IMR-90 (cell line): ENCODE measurements at regions not wholly inside any gene's neighbourhood (a gene's known extent, or its start where the extent isn't known, plus 50 kb on each side); places are given as distances from the start of the nearest gene placed in this dataset.

ENCODE experiments used
- ATAC-seq: fragments of 200-7000 bp; cut with Tn5 transposase; 2 replicates; pipeline ENCODE4 v1.9.1; 2020; ENCODE audit warnings: low read depth, mild to moderate bottlenecking, moderate library complexity
- BruUV-seq: library from RNA; stranded (reverse); fragments of 400-500 nt; replicated peaks from 2 replicates; lab custom pipeline; 2021; lab: Mats Ljungman, UMichigan
- CTCF ChIA-PET: fragments of 300-600 bp; formaldehyde crosslinking; extraction: SDS; loops from one replicate; lab custom pipeline; 2021; ENCODE audit warnings: antibody characterized with exemption; lab: Yijun Ruan, JAX
- POLR2A ChIA-PET: fragments of 300-600 bp; sonication (Branson Sonifier 250); formaldehyde crosslinking; loops from one replicate; lab custom pipeline; 2022; ENCODE audit warnings: antibody characterized with exemption; ENCODE audit not compliant: unreplicated experiment; lab: Charles Lee
- DNase-seq: peaks from one replicate; pipeline ENCODE4 v3.0.0; 2013
- H2AFZ ChIP-seq: replicated peaks from 2 replicates; pipeline ENCODE3; 2013; ENCODE audit warnings: low read length, mild to moderate bottlenecking; ENCODE audit not compliant: poor library complexity
- H2AK5ac ChIP-seq: 2 replicates; pipeline ENCODE4 v1.6.1; 2013; ENCODE audit warnings: low read depth, low read length, inconsistent platforms
- H2AK9ac ChIP-seq: replicated peaks from 2 replicates; pipeline ENCODE3; 2013; ENCODE audit warnings: mild to moderate bottlenecking, low read depth, low read length, moderate library complexity; ENCODE audit not compliant: poor library complexity
- H2BK120ac ChIP-seq: 2 replicates; pipeline ENCODE4 v1.6.1; 2013; ENCODE audit warnings: low read depth, low read length, inconsistent platforms
- H2BK15ac ChIP-seq: 3 replicates; pipeline ENCODE4 v1.6.1; 2013; ENCODE audit warnings: low read depth, low read length, inconsistent platforms
- H2BK20ac ChIP-seq: 2 replicates; pipeline ENCODE4 v1.6.1; 2013; ENCODE audit warnings: low read depth, mild to moderate bottlenecking, inconsistent platforms, low read length, moderate library complexity
- H2BK5ac ChIP-seq: 2 replicates; pipeline ENCODE4 v1.6.1; 2013; ENCODE audit warnings: mild to moderate bottlenecking, low read depth, low read length, inconsistent platforms; ENCODE audit not compliant: poor library complexity, severe bottlenecking
- H3K14ac ChIP-seq: replicated peaks from 2 replicates; pipeline ENCODE4 v1.6.1; 2013; ENCODE audit warnings: low read depth, low read length, inconsistent platforms
- H3K18ac ChIP-seq: 2 replicates; pipeline ENCODE4 v1.6.1; 2013; ENCODE audit warnings: low read depth, low read length, control low read depth
- H3K23ac ChIP-seq: 2 replicates; pipeline ENCODE4 v1.6.1; 2013; ENCODE audit warnings: low read depth, low read length, inconsistent platforms
- H3K27ac ChIP-seq: 2 replicates; pipeline ENCODE4 v1.5.1; 2013; ENCODE audit warnings: mild to moderate bottlenecking, control low read depth, low read length; ENCODE audit not compliant: insufficient read depth
- H3K27me3 ChIP-seq: 2 replicates; pipeline ENCODE4 v1.6.1; 2013; ENCODE audit warnings: low read length; ENCODE audit not compliant: control insufficient read depth, insufficient read depth
- H3K36me3 ChIP-seq: 2 replicates; pipeline ENCODE4 v1.6.1; 2013; ENCODE audit warnings: low read length, mixed read lengths; ENCODE audit not compliant: control insufficient read depth, insufficient read depth
- H3K4ac ChIP-seq: 2 replicates; pipeline ENCODE4 v1.6.1; 2013; ENCODE audit warnings: low read depth, low read length, inconsistent platforms
- H3K4me1 ChIP-seq: 2 replicates; pipeline ENCODE4 v1.6.1; 2013; ENCODE audit warnings: low read length, mixed read lengths; ENCODE audit not compliant: control insufficient read depth, insufficient read depth
- H3K4me2 ChIP-seq: 2 replicates; pipeline ENCODE4 v1.6.1; 2013; ENCODE audit warnings: low read depth, mild to moderate bottlenecking, control low read depth, low read length, moderate library complexity
- H3K4me3 ChIP-seq: 2 replicates; pipeline ENCODE4 v1.5.1; 2013; ENCODE audit warnings: low read depth, mild to moderate bottlenecking, control low read depth, low read length, moderate library complexity; ENCODE audit not compliant: insufficient read depth
- H3K56ac ChIP-seq: 2 replicates; pipeline ENCODE4 v1.6.1; 2013; ENCODE audit warnings: low read length, inconsistent platforms; ENCODE audit not compliant: insufficient read depth; ENCODE audit errors: extremely low read depth
- H3K79me1 ChIP-seq, 2 experiments: 2 replicates each; pipeline ENCODE4 v1.6.1; 2013; ENCODE audit warnings: low read length in 2 of 2, inconsistent platforms in 1 of 2, low read depth in 1 of 2
- H3K9ac ChIP-seq: 2 replicates; pipeline ENCODE4 v1.6.1; 2013; ENCODE audit warnings: low read depth, low read length, control low read depth
- H3K9me1 ChIP-seq: 2 replicates; pipeline ENCODE4 v1.6.1; 2013; ENCODE audit warnings: low read length, inconsistent platforms; ENCODE audit not compliant: insufficient read depth
- H3K9me3 ChIP-seq: 2 replicates; pipeline ENCODE4 v1.6.1; 2013; ENCODE audit warnings: low read length; ENCODE audit not compliant: control insufficient read depth, insufficient read depth
- H4K20me1 ChIP-seq: 2 replicates; pipeline ENCODE4 v1.6.1; 2013; ENCODE audit warnings: low read length, inconsistent platforms; ENCODE audit not compliant: insufficient read depth
- H4K5ac ChIP-seq: 2 replicates; pipeline ENCODE4 v1.6.1; 2013; ENCODE audit warnings: mild to moderate bottlenecking, low read depth, low read length, control low read depth
- H4K8ac ChIP-seq, 2 experiments: 2 replicates each; pipeline ENCODE4 v1.6.1; 2013; ENCODE audit warnings: low read depth in 2 of 2, low read length in 2 of 2, control low read depth in 1 of 2, inconsistent platforms in 1 of 2
- H4K91ac ChIP-seq: 2 replicates; pipeline ENCODE4 v1.6.1; 2013; ENCODE audit warnings: low read depth, low read length, inconsistent platforms; ENCODE audit not compliant: insufficient read depth
- BHLHE40 ChIP-seq: fragments of 150-350 bp; IDR thresholded peaks from 2 replicates; pipeline ENCODE4 v1.6.1; 2016; ENCODE audit warnings: mild to moderate bottlenecking, low read depth, low read length
- CEBPB ChIP-seq: IDR thresholded peaks from 2 replicates; pipeline ENCODE4 v1.6.1; 2012; ENCODE audit warnings: low read depth, low read length, improper control_type of control experiment
- FOS ChIP-seq: fragments of 150-350 bp; IDR thresholded peaks from 2 replicates; pipeline ENCODE4 v1.6.1; 2016; ENCODE audit warnings: low read depth, low read length
- MAFK ChIP-seq: IDR thresholded peaks from 2 replicates; pipeline ENCODE4 v1.6.1; 2012; ENCODE audit warnings: low read depth, low read length, improper control_type of control experiment
- MAZ ChIP-seq: IDR thresholded peaks from 2 replicates; pipeline ENCODE4 v1.6.1; 2012; ENCODE audit warnings: low read depth, mild to moderate bottlenecking, low read length, improper control_type of control experiment, moderate library complexity, borderline replicate concordance
- MXI1 ChIP-seq: IDR thresholded peaks from 2 replicates; pipeline ENCODE4 v1.6.1; 2012; ENCODE audit warnings: low read depth, mild to moderate bottlenecking, low read length, moderate library complexity, borderline replicate concordance
- NFE2L2 ChIP-seq: fragments of 150-350 bp; IDR thresholded peaks from 2 replicates; pipeline ENCODE4 v1.6.1; 2016; ENCODE audit warnings: low read depth, mild to moderate bottlenecking, low read length
- RAD21 ChIP-seq: IDR thresholded peaks from 2 replicates; pipeline ENCODE4 v1.6.1; 2012; ENCODE audit warnings: low read length, improper control_type of control experiment
- RFX5 ChIP-seq: IDR thresholded peaks from 2 replicates; pipeline ENCODE4 v1.8.0; 2012; ENCODE audit warnings: low read depth, mild to moderate bottlenecking, low read length, moderate library complexity
- SMC3 ChIP-seq: fragments of 150-350 bp; IDR thresholded peaks from 2 replicates; pipeline ENCODE4 v1.6.1; 2016; ENCODE audit warnings: low read depth, mild to moderate bottlenecking, antibody characterized with exemption, low read length, moderate library complexity
- WGBS, 2 experiments: methylation state at CpG; one replicate each; pipeline versions ENCODE4 v1.1.5 to v1.1.7; 2013; ENCODE audit warnings: missing lambda C conversion rate in 2 of 2; ENCODE audit not compliant: insufficient read length in 1 of 2; ENCODE audit errors: extremely low coverage in 2 of 2; 5-methylcytosine and 5-hydroxymethylcytosine counted together
- dilution Hi-C: fragments of 300-500 bp; cut with HindIII; formaldehyde crosslinking; loops from one replicate; pipeline ENCODE4 v1.14.3; 2018; ENCODE audit warnings: low sequenced_read_pairs; ENCODE audit not compliant: unreplicated experiment
- in situ Hi-C: fragments of 300-500 bp; cut with MboI; formaldehyde crosslinking; loops from 3 replicates; pipeline ENCODE4 v1.14.3; 2019; ENCODE audit warnings: low sequenced_read_pairs, inconsistent platforms, mixed read lengths
- intact Hi-C: fragments of 100-400 bp; cut with micrococcal nuclease; formaldehyde crosslinking; loops from 2 replicates; pipeline ENCODE4 v1.10.0; 2022
- TF ChIP-seq, protein P1 (sequence below): fragments of 150-350 bp; IDR thresholded peaks from 2 replicates; pipeline ENCODE4 v1.6.1; 2016; ENCODE audit warnings: low read depth, mild to moderate bottlenecking, low read length, moderate library complexity, borderline replicate concordance

DNA sequence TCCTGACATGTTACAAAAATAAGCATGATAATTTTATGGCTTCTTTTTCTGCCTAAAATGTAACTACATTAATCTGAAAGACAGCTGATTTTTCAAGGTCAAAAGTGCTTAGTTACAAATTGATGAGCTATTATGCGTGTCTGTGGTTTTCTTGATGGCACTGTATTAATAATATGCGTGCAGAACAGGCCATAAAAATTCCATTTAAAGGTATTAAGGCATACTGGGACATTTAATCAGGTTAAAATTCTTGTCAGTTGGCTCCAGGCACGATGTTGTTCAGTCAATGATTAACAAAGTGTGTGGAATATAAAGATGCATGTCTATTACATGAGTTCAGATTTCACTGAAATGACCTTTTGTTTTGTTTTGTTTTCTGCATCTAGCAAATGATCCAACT lies 420.1 kb upstream of the ZNF804A start:
- H3K56ac ChIP-seq = no peak overlapping the region
- dilution Hi-C loops = no loop called here
- no peak overlapping the region for H3K4me2 ChIP-seq
- H2AK9ac ChIP-seq = no peak overlapping the region
- intact Hi-C loops = no loop called here
- no peak for ATAC-seq
- H3K4me1 ChIP-seq = no peaks in the 10 kb centered on the region
- no peak overlapping the region for H3K4ac ChIP-seq
- no peak overlapping the region for H3K27ac ChIP-seq
- ChIA-PET POLR2A (no interaction called here), CTCF (no interaction called here)
- no peak overlapping the region for H3K14ac ChIP-seq
- H4K8ac ChIP-seq = no peak overlapping the region
- no peak for TF ChIP-seq MAFK
- TF ChIP-seq SMC3 = no peak
- no peak for TF ChIP-seq MXI1
- no peak for TF ChIP-seq FOS
- no peak for TF ChIP-seq CEBPB
- no peak for TF ChIP-seq RAD21
- no peak for TF ChIP-seq NFE2L2
- no peak for TF ChIP-seq BHLHE40
- TF ChIP-seq RFX5 = no peak
- TF ChIP-seq, protein P1, sequence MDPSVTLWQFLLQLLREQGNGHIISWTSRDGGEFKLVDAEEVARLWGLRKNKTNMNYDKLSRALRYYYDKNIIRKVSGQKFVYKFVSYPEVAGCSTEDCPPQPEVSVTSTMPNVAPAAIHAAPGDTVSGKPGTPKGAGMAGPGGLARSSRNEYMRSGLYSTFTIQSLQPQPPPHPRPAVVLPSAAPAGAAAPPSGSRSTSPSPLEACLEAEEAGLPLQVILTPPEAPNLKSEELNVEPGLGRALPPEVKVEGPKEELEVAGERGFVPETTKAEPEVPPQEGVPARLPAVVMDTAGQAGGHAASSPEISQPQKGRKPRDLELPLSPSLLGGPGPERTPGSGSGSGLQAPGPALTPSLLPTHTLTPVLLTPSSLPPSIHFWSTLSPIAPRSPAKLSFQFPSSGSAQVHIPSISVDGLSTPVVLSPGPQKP = no peak
- TF ChIP-seq MAZ = no peak
- H2BK5ac ChIP-seq = no peak overlapping the region
- no peak overlapping the region for H3K23ac ChIP-seq
- H3K9me1 ChIP-seq = no peaks in the 10 kb centered on the region
- BruUV-seq = no TSS peak
- no peaks in the 10 kb centered on the region for H4K20me1 ChIP-seq
- no peak overlapping the region for H4K91ac ChIP-seq
- H2AFZ ChIP-seq = no peak overlapping the region
- no peak overlapping the region for H3K18ac ChIP-seq
- no peaks in the 10 kb centered on the region for H3K27me3 ChIP-seq
- no peaks in the 10 kb centered on the region for H3K9me3 ChIP-seq
- no peak overlapping the region for H3K9ac ChIP-seq
- DNase-seq = no peak
- H2BK20ac ChIP-seq = no peak overlapping the region
- H2BK120ac ChIP-seq = no peak overlapping the region
- WGBS, 2 experiments = no CpG with 5 or more reads among the region's 3 CpGs
- in situ Hi-C loops = no loop called here
- no peaks in the 10 kb centered on the region for H3K36me3 ChIP-seq
- H2BK15ac ChIP-seq = no peak overlapping the region
- no peak overlapping the region for H2AK5ac ChIP-seq
- no peak overlapping the region for H3K4me3 ChIP-seq
- H3K79me1 ChIP-seq = no peaks in the 10 kb centered on the region
- H4K5ac ChIP-seq = no peak overlapping the region
